GM21576 (cell line): ENCODE measurements at regions not wholly inside any gene's neighbourhood (a gene's known extent, or its start where the extent isn't known, plus 50 kb on each side); places are given as distances from the start of the nearest gene placed in this dataset.
"Not testable (repeated sequence)": the region's sequence is repeated elsewhere in the genome, so short reads cannot be mapped to it uniquely, and the experiment has no call there.

Experiments
- ATAC-seq: cut with Tn5 transposase; IDR thresholded peaks from one replicate; pipeline ENCODE4 v1.9.1; 2021; ENCODE audit warnings: mild to moderate bottlenecking, moderate library complexity; ENCODE audit not compliant: unreplicated experiment

DNA sequence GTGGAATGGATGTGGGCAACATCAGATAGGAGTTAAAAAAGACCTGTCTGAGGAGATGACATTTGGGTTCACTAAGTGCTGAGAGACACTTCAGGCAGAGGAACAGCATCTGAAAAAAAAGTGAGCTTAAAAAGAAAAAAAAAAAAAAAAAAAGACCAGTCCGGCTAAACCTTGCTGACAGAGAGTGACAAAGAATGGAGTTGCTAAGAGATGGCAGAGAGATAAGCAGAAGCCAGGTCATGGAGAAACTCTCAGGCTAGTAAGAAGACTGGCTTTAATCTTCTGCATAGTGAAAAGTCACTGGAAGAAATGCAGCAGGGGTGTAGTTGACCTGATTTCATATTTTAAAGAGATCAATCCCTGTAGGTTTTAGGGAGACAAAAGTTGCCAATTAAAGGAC, 711.1 kb upstream of the SEMA3D start:
- ATAC-seq: no peak

DNA sequence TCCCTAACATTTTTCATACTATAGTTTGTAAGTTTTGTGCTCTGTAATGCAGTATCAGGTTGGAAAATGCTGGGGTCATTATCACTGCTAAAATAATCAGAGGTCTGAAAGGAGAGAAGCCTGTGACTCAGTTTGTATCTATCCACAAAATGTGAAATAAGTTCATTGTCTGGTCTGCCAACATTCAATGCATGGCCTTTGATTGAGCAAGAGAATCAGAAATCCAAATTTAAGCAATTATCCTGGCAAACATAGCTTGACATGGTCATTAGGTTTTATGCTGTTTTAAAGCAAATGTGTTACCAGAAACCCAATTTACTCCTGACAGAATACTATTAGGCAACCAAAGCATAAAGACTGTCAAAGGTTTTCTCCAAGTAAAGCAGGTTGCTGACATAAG, 709.7 kb upstream of the SEMA3D start:
- ATAC-seq: no peak

DNA sequence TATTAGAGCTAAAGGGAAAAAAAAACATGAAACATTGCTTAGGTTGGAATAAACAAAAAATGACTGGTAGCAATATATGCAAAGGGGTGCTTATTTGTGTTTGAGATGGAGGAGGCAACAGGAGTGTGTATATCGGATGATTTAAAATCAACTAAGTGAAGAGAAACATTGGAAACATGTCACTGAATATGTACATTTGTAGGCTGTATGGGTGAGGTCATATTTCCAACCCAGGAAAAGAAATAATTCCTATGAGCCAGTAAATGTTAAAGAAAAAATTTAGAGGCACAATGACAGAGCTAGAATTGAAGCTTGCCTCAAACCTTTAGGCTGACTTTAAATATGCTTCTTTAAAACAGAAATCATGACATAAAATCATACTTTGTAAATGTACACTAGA, 709.0 kb upstream of the SEMA3D start:
- no peak for ATAC-seq

- ATAC-seq: not testable (repeated sequence)
These were observed 705.0 kb upstream of the SEMA3D start for GRCh38 chr7:85891900-85892299.

GRCh38 chr7:85890244-85890811, 703.5 kb upstream of the SEMA3D start:
- ATAC-seq: peak; percentile 85

- ATAC-seq: no peak
These were observed 700.3 kb upstream of the SEMA3D start for GRCh38 chr7:85887133-85887532.

- no peak for ATAC-seq
These were observed 695.5 kb upstream of the SEMA3D start for GRCh38 chr7:85882335-85882734.

- no peak for ATAC-seq
These were observed 688.5 kb upstream of the SEMA3D start for GRCh38 chr7:85875398-85875797.

DNA sequence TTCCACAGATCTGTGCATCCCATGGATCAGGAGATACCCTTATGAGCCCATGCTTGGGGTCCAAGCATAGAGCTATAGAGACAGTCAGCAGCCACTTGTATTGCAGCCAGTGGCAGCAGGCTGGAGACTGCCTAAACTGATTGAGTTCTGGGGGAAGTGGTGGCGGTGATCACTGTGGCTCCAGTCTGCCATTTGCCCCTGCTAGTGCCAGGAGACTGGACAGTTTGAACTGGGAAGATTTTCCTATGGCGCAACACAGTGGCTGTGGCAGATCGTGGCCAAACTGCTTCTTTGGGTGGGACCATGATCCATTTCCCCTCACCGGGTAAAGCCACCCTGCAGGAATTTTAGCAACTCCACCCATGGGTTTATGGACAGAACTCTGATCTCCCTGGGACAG, 679.7 kb upstream of the SEMA3D start:
- ATAC-seq: no peak

DNA sequence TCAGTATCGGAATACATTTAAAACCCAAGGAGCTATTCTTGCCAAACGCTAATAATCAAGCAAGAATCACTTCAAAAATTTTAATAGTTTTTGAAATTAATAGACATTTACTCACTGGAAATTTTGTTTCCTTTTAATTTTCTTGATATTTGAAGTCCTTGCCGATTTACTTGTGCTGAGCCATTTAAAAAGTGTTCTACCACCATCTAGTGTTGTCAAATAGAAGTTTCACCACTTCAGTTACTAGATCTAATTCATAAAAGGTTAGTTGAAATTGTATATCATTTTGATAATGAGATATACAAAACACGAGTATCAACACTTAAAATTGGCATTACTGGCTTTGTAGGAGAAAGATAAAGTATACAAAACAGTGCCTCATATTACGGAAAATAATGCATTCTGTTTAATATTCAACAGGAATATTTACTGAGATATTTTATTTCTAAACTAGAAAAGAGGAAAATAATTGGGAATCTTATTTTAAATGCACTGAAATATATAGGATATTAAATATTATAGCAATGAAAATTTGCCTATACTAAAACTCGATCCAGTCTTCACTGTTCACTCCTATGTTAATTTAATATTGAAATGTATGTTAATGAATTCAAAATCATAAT, 664.8 kb upstream of the SEMA3D start:
- ATAC-seq: no peak

DNA sequence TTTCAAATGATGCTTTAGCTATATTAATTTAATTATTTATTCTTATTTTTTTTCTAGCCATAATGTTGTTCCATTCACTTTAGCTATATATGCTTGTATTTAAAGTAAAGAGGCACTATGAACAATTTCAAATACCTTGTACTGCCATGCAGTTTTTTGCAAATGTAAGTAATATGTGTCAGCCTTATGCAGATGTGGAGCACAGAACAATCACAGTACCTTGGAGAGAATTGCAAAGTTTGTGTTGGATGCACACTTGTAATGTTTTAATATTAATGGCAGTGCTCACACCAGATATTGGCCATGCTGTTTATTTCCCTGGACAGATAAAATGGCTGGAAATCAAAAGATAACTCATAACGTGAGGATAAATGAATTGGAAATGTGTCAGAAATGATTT, 663.5 kb upstream of the SEMA3D start:
- ATAC-seq: no peak

- no peak for ATAC-seq
These were observed 653.7 kb upstream of the SEMA3D start for GRCh38 chr7:85840554-85840953.

DNA sequence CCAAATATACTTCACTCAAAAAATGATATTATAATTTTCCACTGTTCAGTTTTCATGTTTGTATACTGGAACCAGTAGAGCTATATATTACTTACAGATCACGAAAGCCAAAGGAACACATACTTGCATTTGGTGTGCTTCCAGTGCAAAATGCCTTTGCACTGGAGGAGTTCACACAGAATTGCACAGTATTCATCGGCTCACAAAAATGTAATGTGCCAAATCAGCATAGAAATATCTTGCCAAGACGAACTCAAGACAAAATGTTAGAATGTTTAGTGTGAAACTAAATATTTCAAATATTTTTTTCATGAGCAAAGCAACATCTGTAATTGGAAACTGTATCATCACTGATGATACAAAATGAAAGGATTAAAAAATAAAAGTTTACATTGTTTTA, 646.2 kb upstream of the SEMA3D start:
- no peak for ATAC-seq

GRCh38 chr7:85830982-85831381, 644.1 kb upstream of the SEMA3D start:
- no peak for ATAC-seq

- ATAC-seq: no peak
These were observed 643.1 kb upstream of the SEMA3D start for GRCh38 chr7:85829817-85830432.

DNA sequence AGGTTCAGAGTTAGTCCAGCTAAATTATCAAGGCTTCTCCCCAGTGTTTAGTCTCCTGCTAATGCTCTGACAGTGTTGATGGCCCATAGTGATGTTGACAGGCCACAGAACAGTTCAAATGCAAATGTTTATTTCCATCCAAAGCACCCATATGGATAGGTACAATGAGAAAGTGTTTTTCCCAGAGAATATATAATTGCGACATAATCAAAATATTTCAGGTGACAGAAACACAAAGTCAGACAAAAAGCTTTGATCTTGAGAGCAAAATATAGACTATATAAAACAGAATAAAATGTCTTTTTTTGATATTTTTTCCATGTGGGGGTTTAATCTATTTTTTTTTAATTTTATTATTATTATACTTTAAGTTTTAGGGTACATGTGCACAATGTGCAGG, 642.3 kb upstream of the SEMA3D start:
- ATAC-seq: no peak

- no peak for ATAC-seq
These were observed 641.8 kb upstream of the SEMA3D start for GRCh38 chr7:85828614-85829013.

DNA sequence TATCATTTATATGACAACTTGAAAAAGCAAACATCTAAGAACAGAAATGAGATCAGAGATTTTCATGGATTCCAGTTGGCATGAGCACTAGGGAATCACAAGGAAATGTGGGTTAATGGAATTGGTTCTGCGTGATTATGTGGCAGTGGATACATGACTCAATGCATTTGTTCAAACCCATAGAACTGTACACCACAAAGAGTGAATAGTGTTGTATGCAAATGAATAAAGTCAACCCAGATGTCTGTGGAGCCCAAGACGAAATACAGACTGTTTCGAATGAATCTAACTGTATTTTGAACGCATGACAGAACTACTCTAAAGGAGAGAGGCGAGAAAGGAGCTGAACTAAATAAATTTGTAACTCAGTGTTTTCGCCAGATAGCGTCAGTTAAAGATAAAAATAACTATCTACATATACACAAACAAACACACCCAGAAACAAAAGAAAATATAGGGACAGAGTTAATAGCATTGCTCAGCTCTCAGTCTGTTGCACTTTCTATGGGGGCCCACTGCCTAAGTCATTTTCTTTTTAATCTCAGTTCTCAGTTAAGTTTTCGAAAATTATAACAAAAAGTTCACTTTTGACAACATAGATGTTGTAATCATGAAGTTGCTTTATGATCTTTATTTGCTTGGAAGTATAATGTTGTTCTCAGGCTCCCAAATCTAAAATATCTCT, 636.7 kb upstream of the SEMA3D start:
- ATAC-seq: no peak

DNA sequence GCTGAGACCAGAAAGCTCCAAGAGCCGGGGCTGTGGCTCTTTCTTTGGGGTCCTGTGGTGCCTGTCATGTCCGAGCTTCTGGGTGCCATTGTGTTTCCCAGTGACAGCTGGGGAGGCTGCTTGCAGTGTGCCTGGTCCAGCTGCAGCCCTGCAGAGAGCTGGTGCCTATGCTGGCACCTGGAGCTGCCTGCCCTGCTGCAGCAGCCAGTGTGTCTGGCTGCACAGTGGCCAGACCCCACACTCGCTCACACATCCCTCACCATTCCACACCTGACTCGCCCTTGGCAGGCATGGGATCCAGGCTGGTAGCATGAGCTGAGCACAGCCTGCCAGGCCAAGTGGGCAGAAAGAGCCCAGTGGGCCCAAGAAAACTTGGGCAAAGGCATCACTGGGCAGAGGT, 635.1 kb upstream of the SEMA3D start:
- ATAC-seq: no peak

- no peak for ATAC-seq
These were observed 634.0 kb upstream of the SEMA3D start for GRCh38 chr7:85820702-85821443.

- ATAC-seq: no peak
These were observed 628.7 kb upstream of the SEMA3D start for GRCh38 chr7:85815526-85815925.
